K562 (cell line): ENCODE measurements at regions not wholly inside any gene's neighbourhood (a gene's known extent, or its start where the extent isn't known, plus 50 kb on each side); places are given as distances from the start of the nearest gene placed in this dataset.

Source experiments
- ATAC-seq: fragments of 200-7000 bp; cut with Tn5 transposase; 3 replicates; pipeline ENCODE4 v1.9.1; 2020; ENCODE audit warnings: moderate library complexity
- BruUV-seq: library from RNA; stranded (reverse); fragments of 400-500 nt; replicated peaks from 2 replicates; lab custom pipeline; 2021; lab: Mats Ljungman, UMichigan
- CTCF ChIA-PET: fragments of 300-600 bp; formaldehyde crosslinking; extraction: SDS; loops from one replicate; lab custom pipeline; 2021; ENCODE audit warnings: low intra/inter-chr PET ratio; lab: Yijun Ruan, JAX
- POLR2A ChIA-PET: fragments of 300-600, 350-650 bp; sonication (Branson Sonifier 250); formaldehyde crosslinking; extraction: SDS; loops from one replicate; lab custom pipeline; 2021; ENCODE audit warnings: antibody characterized with exemption, inconsistent platforms; lab: Yijun Ruan, JAX
- DNase-seq, 4 experiments: peaks; one replicate each; pipeline versions ENCODE4 v3.0.0 to v3.0.0-alpha.2; 2011 to 2018; ENCODE audit warnings: low spot score in 3 of 4, mixed read lengths in 3 of 4; ENCODE audit errors: extremely low read depth in 1 of 4
- FAIRE-seq: peaks from 2 replicates; lab custom pipeline; 2011; peaks lifted over from hg19 to GRCh38; lab: Jason Lieb, UNC
- H2AFZ ChIP-seq: 2 replicates; pipeline ENCODE4 v1.6.0; 2011; ENCODE audit warnings: low read depth, low read length, control low read depth, inconsistent platforms
- H3K27ac ChIP-seq: fragments of 200-600 bp; 3 replicates; pipeline ENCODE4 v1.8.0; 2011; ENCODE audit warnings: low read depth, mild to moderate bottlenecking, control low read depth, inconsistent platforms, low read length, moderate library complexity, mixed read lengths; ENCODE audit errors: extremely low read depth
- H3K27me3 ChIP-seq, 2 experiments: fragments of 300-600 bp in 1 of 2; 2 replicates in 1 of 2; 3 replicates in 1 of 2; pipeline versions ENCODE4 v1.6.0 to v1.8.0; 2011; ENCODE audit warnings: inconsistent platforms in 2 of 2, low read length in 2 of 2, mild to moderate bottlenecking in 1 of 2, mixed read lengths in 1 of 2, moderate library complexity in 1 of 2; ENCODE audit not compliant: control insufficient read depth in 2 of 2, insufficient read depth in 2 of 2
- H3K36me3 ChIP-seq: fragments of 300-600 bp; 3 replicates; pipeline ENCODE4 v1.8.0; 2011; ENCODE audit warnings: mild to moderate bottlenecking, low read length, inconsistent platforms; ENCODE audit not compliant: control insufficient read depth, insufficient read depth
- H3K4me1 ChIP-seq, 2 experiments: fragments of 200-600 bp in 1 of 2; replicated peaks in 1 of 2; 2 replicates in 1 of 2; 3 replicates in 1 of 2; pipeline versions ENCODE4 v1.5.1 to v1.8.0; 2011; ENCODE audit warnings: inconsistent platforms in 2 of 2, low read length in 2 of 2, mild to moderate bottlenecking in 1 of 2, mixed read lengths in 1 of 2, moderate library complexity in 1 of 2; ENCODE audit not compliant: control insufficient read depth in 2 of 2, insufficient read depth in 2 of 2
- H3K4me2 ChIP-seq: 2 replicates; pipeline ENCODE4 v1.6.1; 2011; ENCODE audit warnings: low read length, control low read depth, inconsistent platforms, mixed read lengths; ENCODE audit not compliant: insufficient read depth
- H3K4me3 ChIP-seq: fragments of 200-600 bp; sonication (generic), shearing (Covaris generic); 2 replicates; pipeline ENCODE4 v1.5.1; 2016; ENCODE audit warnings: control low read depth, inconsistent platforms
- H3K79me2 ChIP-seq: fragments of 200-600 bp; 3 replicates; pipeline ENCODE4 v1.8.0; 2011; ENCODE audit warnings: low read length, inconsistent platforms; ENCODE audit not compliant: control insufficient read depth, insufficient read depth
- H3K9ac ChIP-seq, 2 experiments: 2 replicates each; pipeline versions ENCODE4 v1.6.0 to v1.6.1; 2011; ENCODE audit warnings: low read depth in 2 of 2, low read length in 2 of 2, control low read depth in 1 of 2, inconsistent platforms in 1 of 2, mild to moderate bottlenecking in 1 of 2, mixed read lengths in 1 of 2; ENCODE audit not compliant: insufficient read depth in 1 of 2
- H3K9me1 ChIP-seq: one replicate; pipeline ENCODE4 v1.6.0; 2011; ENCODE audit warnings: inconsistent platforms, mild to moderate bottlenecking, low read length, moderate library complexity; ENCODE audit not compliant: control insufficient read depth, insufficient read depth
- H3K9me3 ChIP-seq: replicated peaks from 2 replicates; pipeline ENCODE4 v1.5.1; 2011; ENCODE audit warnings: low read depth, low read length, inconsistent platforms; ENCODE audit not compliant: control insufficient read depth, insufficient read depth
- H4K20me1 ChIP-seq: replicated peaks from 2 replicates; pipeline ENCODE4 v1.6.1; 2011; ENCODE audit warnings: low read length, inconsistent platforms, mixed read lengths; ENCODE audit not compliant: control insufficient read depth, insufficient read depth
- BDP1 ChIP-seq: IDR thresholded peaks from 3 replicates; pipeline ENCODE4 v1.6.1; 2011; ENCODE audit not compliant: insufficient read length, insufficient read depth
- ELF2 ChIP-seq: fragments of 250-450 bp; sonication (Bioruptor Pico); IDR thresholded peaks from 2 replicates; pipeline ENCODE4 v1.5.0; 2021; ENCODE audit warnings: mild to moderate bottlenecking
- FOXM1 ChIP-seq, 2 experiments: fragments of 450-650 bp in 1 of 2; sonication (generic) in 1 of 2; formaldehyde crosslinking in 1 of 2; IDR thresholded peaks; 2 replicates each; pipeline versions ENCODE4 v1.6.1 to v1.9.0; 2017 to 2022; ENCODE audit warnings: low read depth in 2 of 2, mild to moderate bottlenecking in 2 of 2, missing genetic modification reagents in 1 of 2, moderate library complexity in 1 of 2
- SIN3A ChIP-seq, 2 experiments: fragments of 150-350 bp in 1 of 2; IDR thresholded peaks; 2 replicates each; pipeline ENCODE4 v1.6.1; 2011 to 2016; ENCODE audit warnings: borderline replicate concordance in 2 of 2, low read depth in 2 of 2, low read length in 2 of 2, mild to moderate bottlenecking in 2 of 2, moderate library complexity in 2 of 2; ENCODE audit not compliant: control insufficient read depth in 1 of 2
- SP2 ChIP-seq: IDR thresholded peaks from 2 replicates; pipeline ENCODE4 v1.6.1; 2011; ENCODE audit warnings: mild to moderate bottlenecking, low read depth, low read length, moderate library complexity; ENCODE audit not compliant: poor library complexity, severe bottlenecking; ENCODE audit errors: extremely low read depth
- XRCC5 ChIP-seq: fragments of 200-400 bp; formaldehyde crosslinking; IDR thresholded peaks from 2 replicates; pipeline ENCODE4 v1.6.1; 2017; ENCODE audit warnings: low read depth, mild to moderate bottlenecking, low read length
- ZC3H4 ChIP-seq: sonication (generic); formaldehyde crosslinking; IDR thresholded peaks from 2 replicates; pipeline ENCODE4 v1.9.0; 2021; ENCODE audit warnings: missing genetic modification reagents, borderline replicate concordance
- ZFPM2 ChIP-seq: fragments of 250-450 bp; sonication (Bioruptor Pico); IDR thresholded peaks from 2 replicates; pipeline ENCODE4 v1.5.1; 2022; ENCODE audit warnings: mild to moderate bottlenecking
- WGBS: fragments of 100-300 bp; shearing (Covaris generic); methylation state at CpG from one replicate; pipeline ENCODE4 v1.1.6; 2016; ENCODE audit warnings: low coverage, mixed read lengths; ENCODE audit not compliant: insufficient coverage; ENCODE audit errors: missing lambda C conversion rate; 5-methylcytosine and 5-hydroxymethylcytosine counted together
- in situ Hi-C: fragments of 300-500 bp; cut with MboI; formaldehyde crosslinking; loops from 4 replicates; pipeline ENCODE4 v1.15.0; 2018; ENCODE audit warnings: inconsistent platforms, mixed read lengths
- intact Hi-C: fragments of 100-400 bp; cut with micrococcal nuclease; formaldehyde crosslinking; loops from 2 replicates; pipeline ENCODE4 v1.14.2; 2022
- TF ChIP-seq, protein P1 (sequence below): sonication (generic); formaldehyde crosslinking; IDR thresholded peaks from 2 replicates; pipeline ENCODE4 v1.8.0; 2022; ENCODE audit warnings: mild to moderate bottlenecking, missing genetic modification reagents
- TF ChIP-seq, protein P2 (sequence below), 2 experiments: fragments of 450-650 bp; formaldehyde crosslinking in 1 of 2; IDR thresholded peaks; 2 replicates each; pipeline versions ENCODE4 v1.4.0 to v1.6.1; 2014 to 2020; ENCODE audit warnings: mild to moderate bottlenecking in 2 of 2, borderline replicate concordance in 1 of 2, low read depth in 1 of 2
- TF ChIP-seq, protein P3 (sequence below): IDR thresholded peaks from 2 replicates; pipeline ENCODE4 v1.6.1; 2011; ENCODE audit warnings: borderline replicate concordance, low read depth, mild to moderate bottlenecking, moderate library complexity, low read length; ENCODE audit not compliant: insufficient read depth, poor library complexity, severe bottlenecking

DNA sequence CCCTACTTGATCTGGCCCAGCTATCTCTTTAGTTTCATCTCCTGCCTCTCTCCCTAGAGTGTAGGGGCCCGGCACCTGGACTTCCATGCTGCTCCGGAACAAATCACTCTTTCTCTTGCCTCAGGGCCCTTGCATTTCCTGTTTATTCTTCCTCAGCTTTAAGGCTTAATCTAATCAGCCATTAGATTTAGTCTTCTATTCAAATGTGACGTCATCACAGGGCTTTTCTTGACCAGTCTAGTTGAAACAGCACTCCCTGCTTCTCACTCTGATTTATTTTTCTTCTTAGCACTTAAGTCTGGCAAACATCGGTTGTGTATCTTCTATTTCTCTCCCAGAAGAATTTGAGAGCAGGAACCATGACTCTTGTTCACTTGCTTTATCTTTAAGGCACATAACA is 564.1 kb downstream of the EFNB2 start:
- Histone ChIP-seq H3K4me1 (no peaks in the 10 kb centered on the region), H3K9me1 (no peaks in the 10 kb centered on the region), H3K4me3 (no peak overlapping the region), H3K27ac (no peak overlapping the region), H2AFZ (no peak overlapping the region), H3K4me2 (no peak overlapping the region), H3K36me3 (no peaks in the 10 kb centered on the region), H4K20me1 (no peaks in the 10 kb centered on the region), H3K9ac (no peak overlapping the region), H3K9me3 (no peaks in the 10 kb centered on the region), H3K27me3 (no peaks in the 10 kb centered on the region), H3K79me2 (no peaks in the 10 kb centered on the region)
- FAIRE-seq (no peak), DNase-seq (no peak), ATAC-seq (no peak)
- intact Hi-C loops (no loop called here), in situ Hi-C loops (no loop called here)
- WGBS, result 0% methylated on average over 4 of the region's 4 CpGs
- BruUV-seq, result no TSS peak
- POLR2A ChIA-PET, result no interaction called here
- CTCF ChIA-PET, result no interaction called here
- TF ChIP-seq ZC3H4 (no peak), BDP1 (no peak), ZFPM2 (CRISPR knock-in tag) (no peak), SIN3A (IDR thresholded peaks at IDR 0.05; ENCODE audit: borderline replicate concordance in 2 of 2, control insufficient read depth in 1 of 2, low read depth in 2 of 2, low read length in 2 of 2) (no peak), SP2 (no peak), FOXM1 (IDR thresholded peaks at IDR 0.05; ENCODE audit: low read depth) (no peak), FOXM1 (CRISPR knock-in tag; IDR thresholded peaks at IDR 0.05; ENCODE audit: low read depth) (no peak), XRCC5 (no peak), ELF2 (CRISPR knock-in tag) (no peak)
- TF ChIP-seq, protein P1, sequence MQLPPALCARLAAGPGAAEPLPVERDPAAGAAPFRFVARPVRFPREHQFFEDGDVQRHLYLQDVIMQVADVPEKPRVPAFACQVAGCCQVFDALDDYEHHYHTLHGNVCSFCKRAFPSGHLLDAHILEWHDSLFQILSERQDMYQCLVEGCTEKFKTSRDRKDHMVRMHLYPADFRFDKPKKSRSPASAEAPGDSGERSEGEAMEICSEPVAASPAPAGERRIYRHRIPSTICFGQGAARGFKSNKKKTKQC, result no peak
- TF ChIP-seq, protein P2, sequence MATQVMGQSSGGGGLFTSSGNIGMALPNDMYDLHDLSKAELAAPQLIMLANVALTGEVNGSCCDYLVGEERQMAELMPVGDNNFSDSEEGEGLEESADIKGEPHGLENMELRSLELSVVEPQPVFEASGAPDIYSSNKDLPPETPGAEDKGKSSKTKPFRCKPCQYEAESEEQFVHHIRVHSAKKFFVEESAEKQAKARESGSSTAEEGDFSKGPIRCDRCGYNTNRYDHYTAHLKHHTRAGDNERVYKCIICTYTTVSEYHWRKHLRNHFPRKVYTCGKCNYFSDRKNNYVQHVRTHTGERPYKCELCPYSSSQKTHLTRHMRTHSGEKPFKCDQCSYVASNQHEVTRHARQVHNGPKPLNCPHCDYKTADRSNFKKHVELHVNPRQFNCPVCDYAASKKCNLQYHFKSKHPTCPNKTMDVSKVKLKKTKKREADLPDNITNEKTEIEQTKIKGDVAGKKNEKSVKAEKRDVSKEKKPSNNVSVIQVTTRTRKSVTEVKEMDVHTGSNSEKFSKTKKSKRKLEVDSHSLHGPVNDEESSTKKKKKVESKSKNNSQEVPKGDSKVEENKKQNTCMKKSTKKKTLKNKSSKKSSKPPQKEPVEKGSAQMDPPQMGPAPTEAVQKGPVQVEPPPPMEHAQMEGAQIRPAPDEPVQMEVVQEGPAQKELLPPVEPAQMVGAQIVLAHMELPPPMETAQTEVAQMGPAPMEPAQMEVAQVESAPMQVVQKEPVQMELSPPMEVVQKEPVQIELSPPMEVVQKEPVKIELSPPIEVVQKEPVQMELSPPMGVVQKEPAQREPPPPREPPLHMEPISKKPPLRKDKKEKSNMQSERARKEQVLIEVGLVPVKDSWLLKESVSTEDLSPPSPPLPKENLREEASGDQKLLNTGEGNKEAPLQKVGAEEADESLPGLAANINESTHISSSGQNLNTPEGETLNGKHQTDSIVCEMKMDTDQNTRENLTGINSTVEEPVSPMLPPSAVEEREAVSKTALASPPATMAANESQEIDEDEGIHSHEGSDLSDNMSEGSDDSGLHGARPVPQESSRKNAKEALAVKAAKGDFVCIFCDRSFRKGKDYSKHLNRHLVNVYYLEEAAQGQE (IDR thresholded peaks at IDR 0.05; ENCODE audit: borderline replicate concordance), result no peak
- TF ChIP-seq, protein P2 (CRISPR knock-in tag; IDR thresholded peaks at IDR 0.05; ENCODE audit: low read depth), result no peak
- TF ChIP-seq, protein P3, sequence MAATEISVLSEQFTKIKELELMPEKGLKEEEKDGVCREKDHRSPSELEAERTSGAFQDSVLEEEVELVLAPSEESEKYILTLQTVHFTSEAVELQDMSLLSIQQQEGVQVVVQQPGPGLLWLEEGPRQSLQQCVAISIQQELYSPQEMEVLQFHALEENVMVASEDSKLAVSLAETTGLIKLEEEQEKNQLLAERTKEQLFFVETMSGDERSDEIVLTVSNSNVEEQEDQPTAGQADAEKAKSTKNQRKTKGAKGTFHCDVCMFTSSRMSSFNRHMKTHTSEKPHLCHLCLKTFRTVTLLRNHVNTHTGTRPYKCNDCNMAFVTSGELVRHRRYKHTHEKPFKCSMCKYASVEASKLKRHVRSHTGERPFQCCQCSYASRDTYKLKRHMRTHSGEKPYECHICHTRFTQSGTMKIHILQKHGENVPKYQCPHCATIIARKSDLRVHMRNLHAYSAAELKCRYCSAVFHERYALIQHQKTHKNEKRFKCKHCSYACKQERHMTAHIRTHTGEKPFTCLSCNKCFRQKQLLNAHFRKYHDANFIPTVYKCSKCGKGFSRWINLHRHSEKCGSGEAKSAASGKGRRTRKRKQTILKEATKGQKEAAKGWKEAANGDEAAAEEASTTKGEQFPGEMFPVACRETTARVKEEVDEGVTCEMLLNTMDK, result no peak
